H9 (cell line): ENCODE measurements at regions not wholly inside any gene's neighbourhood (a gene's known extent, or its start where the extent isn't known, plus 50 kb on each side); places are given as distances from the start of the nearest gene placed in this dataset.

ENCODE experiments used
- DNase-seq: peaks from one replicate; pipeline ENCODE4 v3.0.0-alpha.2; 2017
- H2AFZ ChIP-seq: one replicate; pipeline ENCODE4 v1.6.1; 2013; ENCODE audit warnings: mild to moderate bottlenecking, low read length, control low read depth, moderate library complexity
- H2AK5ac ChIP-seq: 2 replicates; pipeline ENCODE4 v1.6.1; 2013; ENCODE audit warnings: low read length, control low read depth, mixed read lengths; ENCODE audit not compliant: insufficient read length
- H2BK120ac ChIP-seq: one replicate; pipeline ENCODE4 v1.6.1; 2013; ENCODE audit warnings: low read depth, mild to moderate bottlenecking, low read length, control low read depth, inconsistent platforms; ENCODE audit not compliant: poor library complexity, severe bottlenecking
- H2BK12ac ChIP-seq: 2 replicates; pipeline ENCODE4 v1.6.1; 2013; ENCODE audit warnings: low read length, control low read depth, mixed read lengths, low read depth; ENCODE audit not compliant: insufficient read length
- H2BK15ac ChIP-seq: 2 replicates; pipeline ENCODE4 v1.6.1; 2013; ENCODE audit warnings: low read depth, low read length, control low read depth
- H2BK20ac ChIP-seq: one replicate; pipeline ENCODE4 v1.6.1; 2013; ENCODE audit warnings: low read depth, mild to moderate bottlenecking, low read length, control low read depth, inconsistent platforms; ENCODE audit not compliant: poor library complexity, severe bottlenecking
- H2BK5ac ChIP-seq: 2 replicates; pipeline ENCODE4 v1.6.1; 2013; ENCODE audit warnings: low read length, control low read depth, mixed read lengths; ENCODE audit not compliant: insufficient read length
- H3K14ac ChIP-seq: 2 replicates; pipeline ENCODE4 v1.6.1; 2013; ENCODE audit warnings: low read length, control low read depth; ENCODE audit not compliant: insufficient read depth
- H3K18ac ChIP-seq: 2 replicates; pipeline ENCODE4 v1.6.1; 2013; ENCODE audit warnings: low read depth, mild to moderate bottlenecking, mixed read lengths, low read length, control low read depth; ENCODE audit not compliant: insufficient read length
- H3K23ac ChIP-seq: 2 replicates; pipeline ENCODE4 v1.6.1; 2013; ENCODE audit warnings: low read length, control low read depth, mixed read lengths, low read depth; ENCODE audit not compliant: insufficient read length
- H3K23me2 ChIP-seq: 2 replicates; pipeline ENCODE4 v1.6.1; 2013; ENCODE audit warnings: low read depth, mild to moderate bottlenecking, mixed read lengths, low read length, control low read depth; ENCODE audit not compliant: insufficient read length, poor library complexity, severe bottlenecking
- H3K27ac ChIP-seq: 2 replicates; pipeline ENCODE4 v1.5.1; 2013; ENCODE audit warnings: low read length, control low read depth, mixed read lengths, low read depth; ENCODE audit not compliant: insufficient read length
- H3K27me3 ChIP-seq: 2 replicates; pipeline ENCODE4 v1.6.1; 2013; ENCODE audit warnings: low read length, control low read depth, inconsistent platforms; ENCODE audit not compliant: insufficient read depth
- H3K4ac ChIP-seq: 2 replicates; pipeline ENCODE4 v1.6.1; 2013; ENCODE audit warnings: low read depth, mild to moderate bottlenecking, control low read depth, inconsistent platforms, low read length, moderate library complexity
- H3K4me1 ChIP-seq: 2 replicates; pipeline ENCODE4 v1.6.1; 2013; ENCODE audit warnings: low read length, control low read depth, inconsistent platforms; ENCODE audit not compliant: insufficient read depth
- H3K4me2 ChIP-seq: 2 replicates; pipeline ENCODE4 v1.6.1; 2013; ENCODE audit warnings: low read length, control low read depth, mixed read lengths; ENCODE audit not compliant: insufficient read length, insufficient read depth
- H3K56ac ChIP-seq: 2 replicates; pipeline ENCODE4 v1.6.1; 2013; ENCODE audit warnings: low read depth, mild to moderate bottlenecking, mixed read lengths, low read length, control low read depth; ENCODE audit not compliant: insufficient read length
- H3K79me1 ChIP-seq: 2 replicates; pipeline ENCODE4 v1.6.1; 2013; ENCODE audit warnings: low read depth, mild to moderate bottlenecking, moderate library complexity, low read length, control low read depth, inconsistent platforms; ENCODE audit not compliant: insufficient read depth, poor library complexity, severe bottlenecking
- H3K79me2 ChIP-seq: 2 replicates; pipeline ENCODE4 v1.6.1; 2013; ENCODE audit warnings: low read length, control low read depth, inconsistent platforms; ENCODE audit not compliant: insufficient read depth
- H3K9ac ChIP-seq: 2 replicates; pipeline ENCODE4 v1.6.1; 2013; ENCODE audit warnings: low read length, control low read depth, mixed read lengths; ENCODE audit not compliant: insufficient read length; ENCODE audit errors: extremely low read depth
- H3K9me3 ChIP-seq: one replicate; pipeline ENCODE4 v1.6.1; 2013; ENCODE audit warnings: low read depth, low read length, inconsistent platforms; ENCODE audit not compliant: control insufficient read depth
- H3T11ph ChIP-seq: one replicate; pipeline ENCODE4 v1.6.1; 2013; ENCODE audit warnings: mild to moderate bottlenecking, low read length, control low read depth, inconsistent platforms
- H4K20me1 ChIP-seq: one replicate; pipeline ENCODE4 v1.6.1; 2013; ENCODE audit not compliant: control insufficient read depth, insufficient read length, insufficient read depth
- H4K5ac ChIP-seq: 2 replicates; pipeline ENCODE4 v1.6.1; 2013; ENCODE audit warnings: low read depth, mild to moderate bottlenecking, mixed read lengths, low read length, control low read depth; ENCODE audit not compliant: insufficient read length
- H4K8ac ChIP-seq: replicated peaks from 2 replicates; pipeline ENCODE4 v1.6.1; 2013; ENCODE audit warnings: low read length, control low read depth, mixed read lengths, low read depth; ENCODE audit not compliant: insufficient read length
- H4K91ac ChIP-seq: 2 replicates; pipeline ENCODE4 v1.6.1; 2013; ENCODE audit warnings: low read depth, mild to moderate bottlenecking, moderate library complexity, mixed read lengths, low read length, control low read depth; ENCODE audit not compliant: insufficient read length
- H3K27ac Mint-ChIP-seq, 3 experiments: 2 replicates in 2 of 3; 3 replicates in 1 of 3; pipeline ENCODE4 v1.8.0; 2020 to 2021; ENCODE audit warnings: mixed read lengths in 3 of 3, mild to moderate bottlenecking in 1 of 3, moderate library complexity in 1 of 3
- H3K27me3 Mint-ChIP-seq: 2 replicates; pipeline ENCODE4 v1.8.0; 2021; ENCODE audit warnings: low read depth, mild to moderate bottlenecking, moderate library complexity, mixed read lengths
- H3K36me3 Mint-ChIP-seq, 3 experiments: 2 replicates in 2 of 3; 3 replicates in 1 of 3; pipeline ENCODE4 v1.8.0; 2020 to 2021; ENCODE audit warnings: low read depth in 3 of 3, mixed read lengths in 3 of 3; ENCODE audit not compliant: insufficient read depth in 1 of 3
- H3K4me1 Mint-ChIP-seq, 2 experiments: 2 replicates each; pipeline ENCODE4 v1.8.0; 2020; ENCODE audit warnings: mixed read lengths in 2 of 2
- H3K4me3 Mint-ChIP-seq, 2 experiments: 2 replicates in 1 of 2; 3 replicates in 1 of 2; pipeline ENCODE4 v1.8.0; 2020 to 2021; ENCODE audit warnings: mild to moderate bottlenecking in 2 of 2, mixed read lengths in 2 of 2, moderate library complexity in 1 of 2
- H3K9me3 Mint-ChIP-seq, 2 experiments: 2 replicates in 1 of 2; 3 replicates in 1 of 2; pipeline ENCODE4 v1.8.0; 2020; ENCODE audit warnings: mild to moderate bottlenecking in 2 of 2, mixed read lengths in 2 of 2, moderate library complexity in 1 of 2
- CTCF ChIP-seq: fragments of 200-600 bp; sonication (generic); conservative IDR thresholded peaks from 3 replicates; pipeline ENCODE4 v1.8.0; 2021; ENCODE audit warnings: antibody characterized with exemption, mild to moderate bottlenecking
- WGBS: extraction: QIAGEN DNeasy Blood & Tissue Kit; methylation state at CpG from one replicate; pipeline ENCODE4 v1.1.7; 2013; ENCODE audit warnings: missing lambda C conversion rate, low lambda C conversion rate, mixed read lengths; ENCODE audit not compliant: insufficient read length; ENCODE audit errors: extremely low coverage; 5-methylcytosine and 5-hydroxymethylcytosine counted together

GRCh38 chr12:59999291-59999690 lies 403.5 kb downstream of the SLC16A7 start:
- Histone ChIP-seq H3K79me1 (no peaks in the 10 kb centered on the region), H2BK5ac (no peak overlapping the region), H3K9ac (no peak overlapping the region), H3T11ph (no peak overlapping the region), H2BK20ac (no peak overlapping the region), H4K91ac (no peak overlapping the region), H3K4me2 (no peak overlapping the region), H2BK12ac (no peak overlapping the region), H3K4ac (no peak overlapping the region), H3K79me2 (no peaks in the 10 kb centered on the region), H2AFZ (no peak overlapping the region), H3K4me1 (no peaks in the 10 kb centered on the region), H3K14ac (no peak overlapping the region), H4K5ac (no peak overlapping the region), H3K27ac (no peak overlapping the region), H3K18ac (no peak overlapping the region), H3K56ac (no peak overlapping the region), H3K23ac (no peak overlapping the region), H2BK15ac (no peak overlapping the region), H2BK120ac (no peak overlapping the region), H4K8ac (no peak overlapping the region), H4K20me1 (no peaks in the 10 kb centered on the region), H2AK5ac (no peak overlapping the region), H3K9me3 (no peaks in the 10 kb centered on the region), H3K27me3 (no peaks in the 10 kb centered on the region), H3K23me2 (no peaks in the 10 kb centered on the region)
- H3K36me3 Mint-ChIP-seq = peaks cover 5 to 19% (median 6%) of the 10 kb centered on the region in 3 experiments; a peak in 5 of 7 replicates
- H3K27ac Mint-ChIP-seq = no peak overlapping the region
- TF ChIP-seq CTCF = no peak
- DNase-seq = no peak
- peaks cover 6 to 18% of the 10 kb centered on the region in 2 experiments; a peak in 4 of 5 replicates for H3K9me3 Mint-ChIP-seq
- WGBS = no CpG with 5 or more reads among the region's 4 CpGs
- no peaks in the 10 kb centered on the region for H3K27me3 Mint-ChIP-seq
- peaks cover 15 to 20% of the 10 kb centered on the region in 2 experiments for H3K4me1 Mint-ChIP-seq
- H3K4me3 Mint-ChIP-seq = no peak overlapping the region
